ENCODE measurements at regions not wholly inside any gene's neighbourhood (a gene's known extent, or its start where the extent isn't known, plus 50 kb on each side); places are given as distances from the start of the nearest gene placed in this dataset.

DNA sequence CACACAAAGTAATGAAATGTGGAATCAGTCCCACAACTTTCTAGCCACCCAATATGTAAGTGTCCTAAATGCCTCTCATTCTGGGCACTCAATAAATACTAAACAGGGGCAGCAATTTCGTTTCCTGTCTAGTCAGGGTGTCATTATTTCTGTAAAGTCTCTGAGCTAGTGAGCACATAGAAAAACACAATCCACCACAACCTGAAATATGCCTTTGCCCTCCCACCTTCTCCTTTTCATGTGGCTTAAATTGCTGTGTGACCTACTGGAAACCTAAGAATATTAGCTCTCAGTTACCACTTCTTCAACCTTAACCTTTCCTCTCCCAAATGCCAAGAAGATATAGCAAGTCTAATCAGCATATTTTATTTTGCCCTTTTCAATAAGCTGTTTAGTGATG lies 456.3 kb upstream of the KCNMB2 start:
- TF ChIP-seq, protein P1, sequence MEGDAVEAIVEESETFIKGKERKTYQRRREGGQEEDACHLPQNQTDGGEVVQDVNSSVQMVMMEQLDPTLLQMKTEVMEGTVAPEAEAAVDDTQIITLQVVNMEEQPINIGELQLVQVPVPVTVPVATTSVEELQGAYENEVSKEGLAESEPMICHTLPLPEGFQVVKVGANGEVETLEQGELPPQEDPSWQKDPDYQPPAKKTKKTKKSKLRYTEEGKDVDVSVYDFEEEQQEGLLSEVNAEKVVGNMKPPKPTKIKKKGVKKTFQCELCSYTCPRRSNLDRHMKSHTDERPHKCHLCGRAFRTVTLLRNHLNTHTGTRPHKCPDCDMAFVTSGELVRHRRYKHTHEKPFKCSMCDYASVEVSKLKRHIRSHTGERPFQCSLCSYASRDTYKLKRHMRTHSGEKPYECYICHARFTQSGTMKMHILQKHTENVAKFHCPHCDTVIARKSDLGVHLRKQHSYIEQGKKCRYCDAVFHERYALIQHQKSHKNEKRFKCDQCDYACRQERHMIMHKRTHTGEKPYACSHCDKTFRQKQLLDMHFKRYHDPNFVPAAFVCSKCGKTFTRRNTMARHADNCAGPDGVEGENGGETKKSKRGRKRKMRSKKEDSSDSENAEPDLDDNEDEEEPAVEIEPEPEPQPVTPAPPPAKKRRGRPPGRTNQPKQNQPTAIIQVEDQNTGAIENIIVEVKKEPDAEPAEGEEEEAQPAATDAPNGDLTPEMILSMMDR (IDR thresholded peaks at IDR 0.05), result no peak
- no peak for TF ChIP-seq POLR2A (IDR thresholded peaks at IDR 0.05)

Measured in adrenal gland (tissue), 5 donors.